GM12878 (cell line): ENCODE measurements at regions not wholly inside any gene's neighbourhood (a gene's known extent, or its start where the extent isn't known, plus 50 kb on each side); places are given as distances from the start of the nearest gene placed in this dataset.

Source experiments
- ATAC-seq: fragments of 200-7000 bp; cut with Tn5 transposase; 3 replicates; pipeline ENCODE4 v1.9.1; 2020; ENCODE audit warnings: mild to moderate bottlenecking, moderate library complexity
- BruUV-seq: library from RNA; stranded (reverse); fragments of 400-500 nt; replicated peaks from 2 replicates; lab custom pipeline; 2021; lab: Mats Ljungman, UMichigan
- CTCF ChIA-PET: fragments of 300-600 bp; sonication (Branson Sonifier 250); formaldehyde crosslinking; extraction: SDS; loops from one replicate; lab custom pipeline; 2021; ENCODE audit warnings: inconsistent platforms; lab: Yijun Ruan, JAX
- POLR2A ChIA-PET: fragments of 350-600 bp; formaldehyde crosslinking; extraction: SDS; loops from one replicate; lab custom pipeline; 2021; ENCODE audit warnings: inconsistent platforms; lab: Charles Lee
- RAD21 ChIA-PET: fragments of 300-600 bp; sonication (Branson Sonifier 250); formaldehyde crosslinking; loops from one replicate; lab custom pipeline; 2023; ENCODE audit warnings: antibody characterized with exemption; ENCODE audit not compliant: unreplicated experiment; lab: Charles Lee
- SMC1A ChIA-PET: fragments of 300-600 bp; sonication (Branson Sonifier 250); formaldehyde crosslinking; loops from one replicate; lab custom pipeline; 2023; ENCODE audit not compliant: unreplicated experiment, uncharacterized antibody; lab: Charles Lee
- DNase-seq: peaks from one replicate; pipeline ENCODE4 v3.0.0-alpha.2; 2011; ENCODE audit warnings: low read depth, low spot score
- FAIRE-seq: peaks from 3 replicates; lab custom pipeline; 2011; peaks lifted over from hg19 to GRCh38; lab: Jason Lieb, UNC
- H2AFZ ChIP-seq: 2 replicates; pipeline ENCODE4 v1.6.0; 2011; ENCODE audit warnings: low read depth, low read length, control low read depth; ENCODE audit not compliant: control insufficient read depth
- H3K27ac ChIP-seq: 2 replicates; pipeline ENCODE4 v1.5.1; 2011; ENCODE audit warnings: control low read depth; ENCODE audit not compliant: control insufficient read depth, insufficient read depth
- H3K27me3 ChIP-seq, 2 experiments: replicated peaks in 1 of 2; 2 replicates each; pipeline versions ENCODE4 v1.6.0 to v1.6.1; 2011; ENCODE audit warnings: low read length in 1 of 2; ENCODE audit not compliant: control insufficient read depth in 2 of 2, insufficient read depth in 2 of 2
- H3K36me3 ChIP-seq, 2 experiments: 2 replicates each; pipeline ENCODE4 v1.5.1; 2011; ENCODE audit warnings: low read length in 1 of 2; ENCODE audit not compliant: control insufficient read depth in 2 of 2, insufficient read depth in 2 of 2
- H3K4me1 ChIP-seq: 2 replicates; pipeline ENCODE4 v1.6.1; 2011; ENCODE audit warnings: mild to moderate bottlenecking, low read length, moderate library complexity, mixed read lengths; ENCODE audit not compliant: control insufficient read depth, insufficient read depth
- H3K4me2 ChIP-seq: 2 replicates; pipeline ENCODE4 v1.6.0; 2011; ENCODE audit warnings: control low read depth; ENCODE audit not compliant: control insufficient read depth, insufficient read depth
- H3K4me3 ChIP-seq: fragments of 200-600 bp; sonication (generic); 2 replicates; pipeline ENCODE4 v1.5.1; 2016
- H3K79me2 ChIP-seq: 2 replicates; pipeline ENCODE4 v1.6.0; 2011; ENCODE audit warnings: low read length; ENCODE audit not compliant: control insufficient read depth, insufficient read depth
- H3K9ac ChIP-seq: 2 replicates; pipeline ENCODE4 v1.8.0; 2011; ENCODE audit warnings: low read length, control low read depth, mixed read lengths; ENCODE audit not compliant: control insufficient read depth, insufficient read depth
- H3K9me3 ChIP-seq: replicated peaks from 3 replicates; pipeline ENCODE4 v1.5.1; 2011; ENCODE audit warnings: mild to moderate bottlenecking, low read length; ENCODE audit not compliant: control insufficient read depth, insufficient read depth
- H4K20me1 ChIP-seq: 2 replicates; pipeline ENCODE4 v1.6.0; 2011; ENCODE audit not compliant: control insufficient read depth, insufficient read depth
- BRCA1 ChIP-seq: IDR thresholded peaks from 2 replicates; pipeline ENCODE4 v1.6.1; 2011; ENCODE audit warnings: low read depth, low read length, improper control_type of control experiment
- CBX5 ChIP-seq: sonication (generic); IDR thresholded peaks from 2 replicates; pipeline ENCODE4 v1.6.1; 2016; ENCODE audit warnings: low read depth, moderate library complexity, mild to moderate bottlenecking, inconsistent platforms
- CREM ChIP-seq: IDR thresholded peaks from 2 replicates; pipeline ENCODE4 v1.6.1; 2014; ENCODE audit warnings: antibody characterized with exemption, low read depth
- DPF2 ChIP-seq: fragments of 450-650 bp; IDR thresholded peaks from 2 replicates; pipeline ENCODE4 v1.6.1; 2017; ENCODE audit warnings: mild to moderate bottlenecking
- ESRRA ChIP-seq: IDR thresholded peaks from 2 replicates; pipeline ENCODE4 v1.6.1; 2012; ENCODE audit warnings: mild to moderate bottlenecking, low read length, improper control_type of control experiment
- KAT2A ChIP-seq: conservative IDR thresholded peaks from 2 replicates; pipeline ENCODE4 v1.6.1; 2011; ENCODE audit warnings: low read depth, low read length; ENCODE audit not compliant: control insufficient read depth
- POLR2AphosphoS5 ChIP-seq: IDR thresholded peaks from 2 replicates; pipeline ENCODE4 v1.6.1; 2011; ENCODE audit warnings: mild to moderate bottlenecking, low read length, inconsistent platforms
- RAD51 ChIP-seq: fragments of 450-650 bp; IDR thresholded peaks from 2 replicates; pipeline ENCODE4 v1.6.1; 2016; ENCODE audit warnings: moderate library complexity, mild to moderate bottlenecking, inconsistent platforms
- RUNX3 ChIP-seq: IDR thresholded peaks from 2 replicates; pipeline ENCODE4 v1.6.1; 2012; ENCODE audit warnings: low read length, inconsistent platforms
- SIX5 ChIP-seq: IDR thresholded peaks from 2 replicates; pipeline ENCODE4 v1.6.1; 2011; ENCODE audit warnings: mild to moderate bottlenecking, low read depth, low read length, moderate library complexity; ENCODE audit not compliant: severe bottlenecking
- SRF ChIP-seq, 2 experiments: IDR thresholded peaks; 2 replicates each; pipeline ENCODE4 v1.6.1; 2011; ENCODE audit warnings: low read depth in 2 of 2, low read length in 2 of 2, mild to moderate bottlenecking in 1 of 2, moderate library complexity in 1 of 2
- STAT1 ChIP-seq: fragments of 450-650 bp; conservative IDR thresholded peaks from 2 replicates; pipeline ENCODE4 v1.6.1; 2014; ENCODE audit warnings: antibody characterized with exemption, mild to moderate bottlenecking
- TARDBP ChIP-seq: IDR thresholded peaks from 2 replicates; pipeline ENCODE4 v1.6.1; 2016; ENCODE audit warnings: borderline replicate concordance
- TBL1XR1 ChIP-seq: IDR thresholded peaks from 2 replicates; pipeline ENCODE4 v1.6.1; 2012; ENCODE audit warnings: low read depth, low read length, improper control_type of control experiment
- YBX1 ChIP-seq: fragments of 450-650 bp; IDR thresholded peaks from 2 replicates; pipeline ENCODE4 v1.6.1; 2016; ENCODE audit warnings: antibody characterized with exemption
- WGBS: methylation state at CpG from one replicate; pipeline ENCODE4 v1.1.6; 2016; ENCODE audit warnings: low lambda C conversion rate; ENCODE audit not compliant: insufficient replicate concordance, insufficient coverage; ENCODE audit errors: missing lambda C conversion rate; 5-methylcytosine and 5-hydroxymethylcytosine counted together
- in situ Hi-C: fragments of 300-500 bp; cut with MboI; formaldehyde crosslinking; loops from 9 replicates; pipeline ENCODE4 v1.14.3; 2018; ENCODE audit warnings: mixed read lengths
- intact Hi-C: fragments of 100-400 bp; cut with micrococcal nuclease; formaldehyde crosslinking; loops from one replicate; pipeline ENCODE4 v1.14.2; 2022; ENCODE audit not compliant: unreplicated experiment
- TF ChIP-seq, protein P1 (sequence below): IDR thresholded peaks from 2 replicates; pipeline ENCODE4 v1.6.1; 2011; ENCODE audit warnings: borderline replicate concordance, low read depth, mild to moderate bottlenecking, moderate library complexity, mixed read lengths, low read length; ENCODE audit not compliant: insufficient read depth; ENCODE audit errors: extremely low read length

DNA sequence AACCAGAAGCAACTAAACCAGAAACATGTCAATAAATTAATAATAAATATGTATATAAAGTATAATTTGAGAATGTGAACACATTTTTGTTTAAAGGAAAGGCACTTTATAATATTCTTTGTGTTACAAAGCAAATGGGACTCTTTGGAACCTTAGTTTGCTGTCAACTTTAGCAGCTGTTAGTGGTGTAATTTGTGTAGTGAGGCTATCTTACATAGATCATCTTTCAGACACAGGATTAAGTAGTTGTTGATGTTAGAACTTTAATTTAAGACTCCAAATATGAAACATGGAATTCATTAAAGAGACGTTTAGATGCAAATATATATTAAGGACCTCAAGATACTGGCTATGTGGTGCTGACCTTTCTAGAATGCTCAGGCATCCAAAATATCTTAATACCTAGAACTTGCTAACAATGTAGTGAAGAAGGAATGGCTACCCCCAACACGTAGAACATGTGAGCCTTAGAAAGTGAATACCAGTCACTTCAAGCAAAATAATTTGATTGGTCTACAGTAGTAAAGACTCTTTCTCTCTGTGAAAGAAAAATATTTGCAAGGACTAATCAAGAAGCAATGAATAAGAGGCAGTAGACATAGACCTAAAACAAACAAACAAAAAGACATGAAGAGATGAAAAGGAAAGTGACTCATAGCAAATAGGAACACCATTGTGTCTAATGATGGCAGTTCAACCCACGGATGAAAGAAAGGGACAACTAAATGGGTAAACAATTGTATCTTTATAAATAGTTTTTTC, 811.4 kb downstream of the USP25 start:
- intact Hi-C loops, result no loop called here
- Histone ChIP-seq H3K9me3 (no peaks in the 10 kb centered on the region), H3K27me3 (no peaks in the 10 kb centered on the region), H3K79me2 (no peaks in the 10 kb centered on the region), H3K4me2 (no peak overlapping the region), H2AFZ (no peak overlapping the region), H3K4me3 (no peak overlapping the region), H3K9ac (no peak overlapping the region), H3K4me1 (no peaks in the 10 kb centered on the region), H3K27ac (no peak overlapping the region), H3K36me3 (no peaks in the 10 kb centered on the region), H4K20me1 (no peaks in the 10 kb centered on the region)
- POLR2A ChIA-PET, result no interaction called here
- no TSS peak for BruUV-seq
- WGBS, result 10% methylated on average over 3 of the region's 3 CpGs
- no peak for TF ChIP-seq CBX5
- TF ChIP-seq POLR2AphosphoS5, result no peak
- no peak for TF ChIP-seq SIX5
- no peak for TF ChIP-seq RAD51
- TF ChIP-seq TARDBP, result no peak
- TF ChIP-seq BRCA1, result no peak
- no peak for TF ChIP-seq RUNX3
- TF ChIP-seq, protein P1, sequence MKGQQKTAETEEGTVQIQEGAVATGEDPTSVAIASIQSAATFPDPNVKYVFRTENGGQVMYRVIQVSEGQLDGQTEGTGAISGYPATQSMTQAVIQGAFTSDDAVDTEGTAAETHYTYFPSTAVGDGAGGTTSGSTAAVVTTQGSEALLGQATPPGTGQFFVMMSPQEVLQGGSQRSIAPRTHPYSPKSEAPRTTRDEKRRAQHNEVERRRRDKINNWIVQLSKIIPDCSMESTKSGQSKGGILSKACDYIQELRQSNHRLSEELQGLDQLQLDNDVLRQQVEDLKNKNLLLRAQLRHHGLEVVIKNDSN, result no peak
- no peak for TF ChIP-seq YBX1
- no peak for TF ChIP-seq SRF (IDR thresholded peaks at IDR 0.05; ENCODE audit: low read depth in 2 of 2, low read length in 2 of 2)
- TF ChIP-seq STAT1, result no peak
- no peak for TF ChIP-seq TBL1XR1
- TF ChIP-seq ESRRA, result no peak
- TF ChIP-seq KAT2A, result no peak
- no peak for TF ChIP-seq CREM
- no peak for TF ChIP-seq DPF2
- DNase-seq (no peak), FAIRE-seq (no peak), ATAC-seq (no peak)
- SMC1A ChIA-PET, result no interaction called here
- RAD21 ChIA-PET, result no interaction called here
- CTCF ChIA-PET, result no interaction called here
- in situ Hi-C loops, result no loop called here
